ENCODE measurements at regions not wholly inside any gene's neighbourhood (a gene's known extent, or its start where the extent isn't known, plus 50 kb on each side); places are given as distances from the start of the nearest gene placed in this dataset.

DNA sequence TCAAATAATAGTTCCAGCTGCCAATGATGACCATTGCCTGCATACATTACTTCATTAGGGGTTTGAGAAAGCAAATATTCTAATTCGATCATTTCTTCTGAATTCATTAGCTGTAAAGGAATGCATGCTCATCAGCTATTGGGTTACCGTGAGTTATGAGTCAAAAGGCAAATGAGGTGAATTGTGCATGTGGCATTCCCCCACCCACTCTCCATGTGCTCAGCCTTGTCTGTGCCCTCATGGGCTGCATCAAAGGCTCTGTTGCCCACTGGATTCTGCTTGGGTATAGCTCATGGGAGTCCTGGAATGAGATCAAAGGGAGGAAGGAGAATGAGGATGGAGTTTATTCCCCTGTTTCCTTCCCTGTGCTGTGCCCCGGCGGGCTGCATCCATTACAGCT is 99.3 kb upstream of the CHRNA7 start:
- H3K9ac ChIP-seq (ENCODE audit: low read depth, low read length): no peak overlapping the region
- WGBS: 96% methylated on average over 4 of the region's 4 CpGs
- H3K36me3 ChIP-seq (ENCODE audit: insufficient read depth, low read length): no peaks in the 10 kb centered on the region
- no peaks in the 10 kb centered on the region for H3K4me1 ChIP-seq (ENCODE audit: insufficient read depth, low read length)
- H3K27me3 ChIP-seq (ENCODE audit: insufficient read depth, low read length): no peaks in the 10 kb centered on the region
- H3K27ac ChIP-seq (ENCODE audit: low read depth, low read length): no peak overlapping the region
- no peaks in the 10 kb centered on the region for H3K9me3 ChIP-seq (ENCODE audit: insufficient read depth, low read depth, low read length)
- H3K4me3 ChIP-seq (ENCODE audit: low read length): no peak overlapping the region

DNA sequence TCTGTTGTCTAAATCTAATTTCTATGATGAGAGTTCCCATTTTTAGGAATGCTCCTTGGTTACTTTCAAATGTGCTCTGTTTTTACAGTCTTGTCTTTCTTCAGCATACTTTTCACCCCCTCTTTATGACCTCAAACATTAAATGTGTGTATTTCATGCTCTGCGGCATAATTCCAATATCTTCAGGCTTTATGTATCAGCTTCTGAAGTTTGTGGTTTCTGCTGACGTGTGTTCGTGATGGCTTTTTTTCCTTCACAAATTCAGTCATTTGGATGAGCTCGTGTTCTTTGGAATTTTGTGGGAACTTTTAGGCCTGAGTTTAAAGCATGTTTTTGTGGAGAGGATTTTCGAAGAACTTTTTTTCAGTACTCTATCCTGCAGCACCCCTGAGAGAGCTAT is 97.7 kb upstream of the CHRNA7 start:
- Histone ChIP-seq H3K9ac (ENCODE audit: low read depth, low read length) (no peak overlapping the region), H3K27ac (ENCODE audit: low read depth, low read length) (no peak overlapping the region), H3K27me3 (ENCODE audit: insufficient read depth, low read length) (no peaks in the 10 kb centered on the region), H3K36me3 (ENCODE audit: insufficient read depth, low read length) (no peaks in the 10 kb centered on the region), H3K4me3 (ENCODE audit: low read length) (no peak overlapping the region), H3K4me1 (ENCODE audit: insufficient read depth, low read length) (no peaks in the 10 kb centered on the region), H3K9me3 (ENCODE audit: insufficient read depth, low read depth, low read length) (no peaks in the 10 kb centered on the region)
- 95% methylated on average over 5 of the region's 5 CpGs for WGBS

DNA sequence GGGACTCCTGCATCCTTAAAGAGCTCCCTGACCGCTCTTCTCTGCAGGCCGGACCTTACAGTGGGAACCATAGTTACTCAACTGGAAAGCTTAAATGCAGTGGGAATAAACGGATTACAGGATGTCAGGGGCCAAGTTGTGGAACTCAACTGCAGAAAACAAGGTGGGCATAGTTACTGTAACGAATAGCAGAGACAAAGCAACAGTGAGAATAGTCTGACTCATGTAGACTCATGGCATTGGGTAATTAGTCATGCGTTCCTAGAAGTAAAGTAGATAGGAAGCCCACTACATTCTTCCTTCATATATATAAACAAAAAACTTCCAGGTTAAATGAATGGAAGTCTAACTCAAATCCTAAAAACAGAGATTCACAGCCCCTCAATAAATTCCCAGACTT is 95.5 kb upstream of the CHRNA7 start:
- WGBS: 79% methylated on average over 5 of the region's 5 CpGs
- Histone ChIP-seq H3K9ac (ENCODE audit: low read depth, low read length) (no peak overlapping the region), H3K27me3 (ENCODE audit: insufficient read depth, low read length) (no peaks in the 10 kb centered on the region), H3K4me1 (ENCODE audit: insufficient read depth, low read length) (no peaks in the 10 kb centered on the region), H3K4me3 (ENCODE audit: low read length) (no peak overlapping the region), H3K9me3 (ENCODE audit: insufficient read depth, low read depth, low read length) (no peaks in the 10 kb centered on the region), H3K27ac (ENCODE audit: low read depth, low read length) (no peak overlapping the region), H3K36me3 (ENCODE audit: insufficient read depth, low read length) (no peaks in the 10 kb centered on the region)

DNA sequence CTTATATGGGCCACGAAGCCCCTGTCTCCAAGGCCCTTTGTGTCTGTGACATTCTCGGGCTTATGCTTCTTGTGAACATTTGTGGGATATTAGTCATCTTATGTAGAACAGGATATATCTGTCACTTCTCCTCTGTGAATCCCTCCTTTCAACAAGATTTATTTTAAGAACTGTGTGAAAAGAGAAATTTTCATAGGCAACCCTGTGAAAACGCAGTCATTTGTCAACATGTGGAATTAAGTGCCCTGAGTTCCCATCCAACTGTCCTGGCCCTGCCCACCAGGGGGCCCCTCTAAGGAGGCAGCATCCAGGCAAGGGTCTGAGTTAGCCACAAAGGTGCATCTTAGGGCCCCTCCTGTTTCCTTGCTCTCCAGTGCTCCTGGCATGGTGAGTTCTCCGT is 76.8 kb upstream of the CHRNA7 start:
- H3K4me1 ChIP-seq (ENCODE audit: insufficient read depth, low read length): no peaks in the 10 kb centered on the region
- H3K4me3 ChIP-seq (ENCODE audit: low read length): no peak overlapping the region
- H3K27me3 ChIP-seq (ENCODE audit: insufficient read depth, low read length): no peaks in the 10 kb centered on the region
- no peak overlapping the region for H3K9ac ChIP-seq (ENCODE audit: low read depth, low read length)
- no peaks in the 10 kb centered on the region for H3K36me3 ChIP-seq (ENCODE audit: insufficient read depth, low read length)
- no peak overlapping the region for H3K27ac ChIP-seq (ENCODE audit: low read depth, low read length)
- WGBS: 86% methylated on average over 4 of the region's 4 CpGs
- 0 out of 2 replicates have a peak, but pooled peaks cover 5% of the 10 kb centered on the region for H3K9me3 ChIP-seq (ENCODE audit: insufficient read depth, low read depth, low read length)

DNA sequence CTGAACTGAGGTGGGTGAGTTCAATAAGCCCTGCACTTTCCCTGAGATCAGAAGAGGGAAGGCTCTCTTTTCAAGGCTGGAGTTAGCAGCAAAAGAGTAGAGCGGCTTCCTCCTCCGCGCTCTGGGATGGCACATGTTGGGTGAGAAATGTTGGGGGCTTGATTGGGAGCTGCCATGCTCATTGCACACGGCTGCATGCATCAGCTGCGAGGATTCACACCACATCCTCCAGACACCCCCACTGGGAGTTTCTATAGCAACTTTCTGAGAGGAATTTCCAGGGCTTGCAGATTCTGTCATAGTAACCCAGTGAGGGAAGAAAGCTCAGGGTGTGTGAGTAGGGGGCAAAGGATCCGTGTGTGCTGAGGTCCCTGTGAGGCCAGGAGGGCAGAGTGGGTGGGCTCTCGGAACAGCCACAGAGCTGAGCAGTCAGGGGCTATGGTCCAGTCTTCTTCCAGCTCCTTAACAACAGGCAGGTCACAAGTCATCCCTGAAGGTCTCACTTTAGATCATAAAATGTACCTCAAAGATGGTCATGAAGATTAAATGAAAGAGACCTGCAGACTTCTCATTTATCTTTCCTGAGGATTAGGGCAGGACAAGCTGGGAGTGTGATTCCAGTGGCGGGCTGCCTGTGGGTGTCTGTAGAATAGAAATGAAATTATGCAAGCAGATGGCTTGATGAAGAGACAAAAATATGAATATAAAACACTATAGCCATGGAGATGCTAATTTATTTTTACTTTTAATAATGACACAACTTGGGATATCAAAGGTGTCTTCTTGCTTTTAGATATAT is 75.7 kb upstream of the CHRNA7 start:
- Histone ChIP-seq H3K9me3 (ENCODE audit: insufficient read depth, low read depth, low read length) (0 out of 2 replicates have a peak, but pooled peaks cover 8% of the 10 kb centered on the region), H3K36me3 (ENCODE audit: insufficient read depth, low read length) (no peaks in the 10 kb centered on the region), H3K27me3 (ENCODE audit: insufficient read depth, low read length) (no peaks in the 10 kb centered on the region), H3K4me3 (ENCODE audit: low read length) (no peak overlapping the region), H3K9ac (ENCODE audit: low read depth, low read length) (no peak overlapping the region), H3K27ac (ENCODE audit: low read depth, low read length) (no peak overlapping the region), H3K4me1 (ENCODE audit: insufficient read depth, low read length) (no peaks in the 10 kb centered on the region)
- 92% methylated on average over 5 of the region's 8 CpGs for WGBS

DNA sequence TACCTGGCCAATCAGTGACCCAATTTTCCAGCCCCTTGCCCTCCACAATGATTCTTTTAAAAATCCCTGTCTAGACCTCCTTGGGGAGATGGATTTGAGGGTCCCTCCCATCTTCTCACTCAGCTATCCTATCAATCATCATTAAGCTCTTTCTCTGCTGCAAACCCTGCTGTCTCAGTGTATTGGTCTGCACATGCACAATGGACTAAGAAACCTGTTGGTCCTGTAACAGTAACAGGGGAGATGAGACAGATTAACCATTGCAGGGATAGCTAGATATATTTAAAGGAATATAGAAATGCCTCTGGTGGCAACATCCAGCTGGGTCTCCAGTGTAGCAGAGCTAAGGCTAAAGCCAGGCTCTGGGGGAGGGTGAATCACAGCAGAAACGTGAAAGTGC is 74.6 kb upstream of the CHRNA7 start:
- no peak overlapping the region for H3K4me3 ChIP-seq (ENCODE audit: low read length)
- peaks cover 13% of the 10 kb centered on the region; the same call in 1 of the 2 replicates for H3K9me3 ChIP-seq (ENCODE audit: insufficient read depth, low read depth, low read length)
- 67% methylated on average over 1 of the region's 1 CpG for WGBS
- no peak overlapping the region for H3K27ac ChIP-seq (ENCODE audit: low read depth, low read length)
- no peaks in the 10 kb centered on the region for H3K27me3 ChIP-seq (ENCODE audit: insufficient read depth, low read length)
- no peaks in the 10 kb centered on the region for H3K36me3 ChIP-seq (ENCODE audit: insufficient read depth, low read length)
- H3K4me1 ChIP-seq (ENCODE audit: insufficient read depth, low read length): no peaks in the 10 kb centered on the region
- no peak overlapping the region for H3K9ac ChIP-seq (ENCODE audit: low read depth, low read length)

DNA sequence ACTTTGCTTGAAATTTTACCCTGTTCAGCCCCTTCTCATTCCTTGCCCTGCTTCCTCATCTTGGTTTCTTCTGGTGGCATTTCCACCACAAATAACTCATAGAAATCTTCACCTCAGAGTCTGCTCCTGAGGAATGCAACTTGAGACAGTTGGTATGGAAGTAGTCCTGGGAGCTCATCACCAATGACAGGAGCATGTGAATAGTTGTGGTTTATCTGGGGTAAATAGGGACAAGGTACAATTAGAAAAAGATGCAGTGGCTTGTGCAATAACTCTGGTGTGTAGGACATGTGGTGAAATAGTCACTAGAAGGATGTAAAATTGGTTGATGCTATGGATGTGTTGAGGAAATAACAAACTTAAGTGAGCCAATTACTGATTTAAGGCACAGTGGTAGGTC is 72.7 kb upstream of the CHRNA7 start:
- Histone ChIP-seq H3K9me3 (ENCODE audit: insufficient read depth, low read depth, low read length) (peaks cover 13% of the 10 kb centered on the region; the same call in 1 of the 2 replicates), H3K36me3 (ENCODE audit: insufficient read depth, low read length) (no peaks in the 10 kb centered on the region), H3K27ac (ENCODE audit: low read depth, low read length) (no peak overlapping the region), H3K4me1 (ENCODE audit: insufficient read depth, low read length) (no peaks in the 10 kb centered on the region), H3K9ac (ENCODE audit: low read depth, low read length) (no peak overlapping the region), H3K4me3 (ENCODE audit: low read length) (no peak overlapping the region), H3K27me3 (ENCODE audit: insufficient read depth, low read length) (no peaks in the 10 kb centered on the region)

DNA sequence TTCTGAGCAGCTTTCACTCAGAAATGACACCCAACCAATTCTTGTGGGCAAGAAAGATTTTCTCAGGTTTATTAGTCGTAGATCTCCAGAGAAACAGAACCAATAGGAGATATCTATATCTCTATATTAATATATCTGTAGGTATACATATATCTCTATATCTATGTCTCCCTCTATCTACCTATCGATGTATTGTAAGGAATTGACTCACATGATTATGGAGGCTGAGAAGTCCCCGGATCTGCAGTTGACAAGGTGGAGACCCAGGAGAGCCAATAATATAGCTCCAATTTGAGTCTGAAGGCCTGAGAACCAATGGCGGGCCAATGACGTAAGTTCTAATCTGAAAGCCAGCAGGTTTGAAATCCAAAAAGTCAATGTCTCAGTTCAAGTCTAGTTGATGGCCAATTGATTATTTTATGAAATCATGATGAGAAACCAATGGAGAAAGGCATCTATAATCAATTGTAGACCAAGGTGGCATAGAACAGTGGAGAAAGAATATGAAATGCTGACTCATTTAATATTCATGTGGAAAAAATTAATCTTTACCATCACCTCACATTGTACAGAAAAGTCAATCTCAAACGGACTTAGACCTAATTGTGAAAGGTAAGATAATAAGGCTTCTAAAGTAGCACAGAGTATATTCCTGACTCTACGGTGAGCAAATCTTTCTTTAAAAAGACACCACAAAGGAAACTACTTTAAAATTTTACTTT is 65.6 kb upstream of the CHRNA7 start:
- no peaks in the 10 kb centered on the region for H3K27me3 ChIP-seq (ENCODE audit: insufficient read depth, low read length)
- no peak overlapping the region for H3K27ac ChIP-seq (ENCODE audit: low read depth, low read length)
- H3K9me3 ChIP-seq (ENCODE audit: insufficient read depth, low read depth, low read length): peaks cover 5% of the 10 kb centered on the region; the same call in 1 of the 2 replicates
- 92% methylated on average over 6 of the region's 7 CpGs for WGBS
- no peaks in the 10 kb centered on the region for H3K36me3 ChIP-seq (ENCODE audit: insufficient read depth, low read length)
- no peak overlapping the region for H3K9ac ChIP-seq (ENCODE audit: low read depth, low read length)
- no peak overlapping the region for H3K4me3 ChIP-seq (ENCODE audit: low read length)
- no peaks in the 10 kb centered on the region for H3K4me1 ChIP-seq (ENCODE audit: insufficient read depth, low read length)

DNA sequence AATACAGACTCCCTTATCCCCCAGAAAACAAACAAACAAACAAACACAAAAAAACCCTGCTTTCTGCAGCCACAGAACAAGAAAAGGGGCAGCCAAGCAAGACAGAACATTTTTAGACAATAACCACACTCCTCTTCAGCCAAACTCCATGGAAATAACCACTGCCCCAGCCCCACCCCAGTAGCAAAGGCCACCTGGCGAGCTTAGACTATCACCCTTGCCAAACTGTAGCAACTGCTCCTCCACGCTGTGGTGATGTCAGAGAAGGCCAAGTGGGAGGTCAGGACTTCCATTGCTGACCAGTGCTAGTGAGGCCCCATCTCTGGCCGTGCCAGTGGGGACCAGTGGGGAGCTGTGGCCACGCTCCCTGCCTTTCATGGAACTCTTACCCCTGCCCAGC is 60.3 kb upstream of the CHRNA7 start:
- Histone ChIP-seq H3K9me3 (ENCODE audit: insufficient read depth, low read depth, low read length) (no peaks in the 10 kb centered on the region), H3K4me3 (ENCODE audit: low read length) (no peak overlapping the region), H3K4me1 (ENCODE audit: insufficient read depth, low read length) (no peaks in the 10 kb centered on the region), H3K9ac (ENCODE audit: low read depth, low read length) (no peak overlapping the region), H3K36me3 (ENCODE audit: insufficient read depth, low read length) (no peaks in the 10 kb centered on the region), H3K27ac (ENCODE audit: low read depth, low read length) (no peak overlapping the region), H3K27me3 (ENCODE audit: insufficient read depth, low read length) (0 out of 2 replicates have a peak, but pooled peaks cover under 1% of the 10 kb centered on the region)
- WGBS: 84% methylated on average over 4 of the region's 4 CpGs

DNA sequence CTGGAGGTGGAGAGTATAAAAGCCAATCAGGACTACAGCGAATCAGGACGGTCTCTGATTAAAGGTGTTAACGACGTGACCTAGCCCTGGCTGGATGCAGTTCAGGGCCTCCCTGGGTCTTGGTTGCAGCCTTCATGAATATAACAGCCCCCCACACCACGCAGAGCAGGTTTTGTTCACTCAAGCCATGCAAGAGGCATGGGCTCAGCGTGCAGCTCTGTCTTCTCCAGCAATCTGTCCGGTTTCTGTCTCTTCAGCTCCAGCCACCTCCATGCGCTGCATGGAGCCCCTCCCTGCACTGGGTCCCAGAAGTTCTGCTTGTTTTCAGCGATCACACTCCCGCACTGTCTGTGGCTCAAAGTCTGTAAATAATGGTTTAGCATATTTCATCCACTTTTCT is 57.1 kb upstream of the CHRNA7 start:
- Histone ChIP-seq H3K9me3 (ENCODE audit: insufficient read depth, low read depth, low read length) (no peaks in the 10 kb centered on the region), H3K4me1 (ENCODE audit: insufficient read depth, low read length) (peaks cover 2% of the 10 kb centered on the region; the same call in 1 of the 2 replicates), H3K27ac (ENCODE audit: low read depth, low read length) (no peak overlapping the region), H3K9ac (ENCODE audit: low read depth, low read length) (no peak overlapping the region), H3K36me3 (ENCODE audit: insufficient read depth, low read length) (no peaks in the 10 kb centered on the region), H3K27me3 (ENCODE audit: insufficient read depth, low read length) (peaks cover 14% of the 10 kb centered on the region), H3K4me3 (ENCODE audit: low read length) (no peak overlapping the region)
- WGBS: 90% methylated on average over 10 of the region's 10 CpGs

DNA sequence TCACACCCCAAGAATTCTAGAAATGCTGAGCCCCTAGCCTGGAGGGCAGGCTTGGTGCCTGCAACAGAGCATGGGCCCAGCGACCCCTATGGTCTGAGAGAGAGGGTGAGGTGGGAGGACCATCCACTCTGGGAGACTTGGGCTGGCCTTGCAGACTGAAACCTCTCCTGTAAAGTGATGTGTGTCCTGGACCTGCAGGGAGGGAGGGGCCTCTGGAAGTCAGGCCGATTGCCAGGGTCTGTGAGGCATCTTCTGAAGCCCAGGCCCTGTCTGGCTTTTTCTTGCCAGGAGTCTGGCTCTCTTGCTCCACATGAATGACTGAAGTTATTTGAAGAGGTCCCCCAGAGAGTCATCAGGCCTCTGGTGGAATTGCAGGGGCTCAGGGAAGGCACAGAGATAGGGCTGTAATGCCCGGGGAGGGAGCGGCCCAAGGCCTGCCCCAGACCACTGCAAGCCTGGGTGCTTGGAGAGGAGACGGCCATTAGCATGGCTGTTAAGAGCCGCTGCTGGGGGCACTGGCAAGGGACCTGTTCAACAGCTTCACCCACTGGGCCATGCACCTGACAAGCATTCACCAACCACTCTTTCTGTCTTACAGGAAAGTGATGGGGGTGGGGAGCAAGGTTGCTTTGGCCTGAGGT is 56.0 kb upstream of the CHRNA7 start:
- Histone ChIP-seq H3K9ac (ENCODE audit: low read depth, low read length) (no peak overlapping the region), H3K4me1 (ENCODE audit: insufficient read depth, low read length) (peaks cover 6% of the 10 kb centered on the region; the same call in 1 of the 2 replicates), H3K4me3 (ENCODE audit: low read length) (no peak overlapping the region), H3K36me3 (ENCODE audit: insufficient read depth, low read length) (no peaks in the 10 kb centered on the region), H3K27me3 (ENCODE audit: insufficient read depth, low read length) (peaks cover 14% of the 10 kb centered on the region), H3K27ac (ENCODE audit: low read depth, low read length) (no peak overlapping the region), H3K9me3 (ENCODE audit: insufficient read depth, low read depth, low read length) (no peaks in the 10 kb centered on the region)
- 59% methylated on average over 6 of the region's 6 CpGs for WGBS
